CD4-positive, alpha-beta T cell treated with Interleukin-21 for 1 hour (primary cell): ENCODE measurements at regions not wholly inside any gene's neighbourhood (a gene's known extent, or its start where the extent isn't known, plus 50 kb on each side); places are given as distances from the start of the nearest gene placed in this dataset.

Experiments used
- DNase-seq: peaks from one replicate; pipeline ENCODE4 v3.0.0-alpha.2; 2020

GRCh38 chr16:85451641-85452363 is 161.3 kb upstream of the GSE1 start:
- no peak for DNase-seq

DNA sequence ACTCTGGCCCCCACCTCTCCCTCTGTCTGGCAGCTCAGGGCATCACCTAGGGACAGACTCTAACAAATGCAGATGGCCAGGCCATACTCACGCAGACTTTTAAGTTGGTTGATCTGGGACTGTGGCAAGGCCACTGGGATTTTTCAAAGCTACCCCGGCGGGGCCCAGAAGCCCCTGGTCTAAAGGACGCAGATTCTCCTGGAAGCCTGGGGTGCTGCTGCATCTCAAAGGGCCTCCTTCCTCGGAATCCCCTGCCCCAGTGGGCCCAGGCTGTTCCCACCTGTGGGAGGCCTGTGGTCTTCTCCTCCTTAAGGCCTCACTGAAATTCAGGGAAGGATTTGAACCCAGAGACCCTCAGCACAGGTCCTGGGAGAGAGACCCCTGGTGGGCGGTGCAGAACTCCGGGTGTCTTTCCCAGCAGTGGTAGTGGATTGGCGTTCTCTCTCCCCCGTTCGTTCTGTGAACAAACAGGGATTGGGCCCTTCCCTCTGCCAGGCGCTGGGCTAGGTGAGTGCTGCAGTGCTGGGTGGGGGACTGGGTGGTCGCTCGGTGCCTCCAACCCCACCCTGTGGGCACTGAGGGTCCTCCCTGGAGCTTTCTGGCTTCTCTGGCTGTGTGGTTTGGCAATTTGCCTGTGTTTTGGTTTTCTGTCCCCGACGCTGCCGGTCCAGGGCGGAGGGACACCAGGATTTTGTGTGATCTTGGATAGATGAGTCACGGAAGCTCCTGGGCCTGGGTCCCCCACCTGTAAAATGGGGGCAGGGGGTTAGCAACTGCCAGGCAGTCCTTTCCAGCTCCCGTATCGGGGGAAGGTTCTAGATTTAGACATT is 160.5 kb upstream of the GSE1 start:
- no peak for DNase-seq

GRCh38 chr16:85453194-85453678 is 159.9 kb upstream of the GSE1 start:
- no peak for DNase-seq

DNA sequence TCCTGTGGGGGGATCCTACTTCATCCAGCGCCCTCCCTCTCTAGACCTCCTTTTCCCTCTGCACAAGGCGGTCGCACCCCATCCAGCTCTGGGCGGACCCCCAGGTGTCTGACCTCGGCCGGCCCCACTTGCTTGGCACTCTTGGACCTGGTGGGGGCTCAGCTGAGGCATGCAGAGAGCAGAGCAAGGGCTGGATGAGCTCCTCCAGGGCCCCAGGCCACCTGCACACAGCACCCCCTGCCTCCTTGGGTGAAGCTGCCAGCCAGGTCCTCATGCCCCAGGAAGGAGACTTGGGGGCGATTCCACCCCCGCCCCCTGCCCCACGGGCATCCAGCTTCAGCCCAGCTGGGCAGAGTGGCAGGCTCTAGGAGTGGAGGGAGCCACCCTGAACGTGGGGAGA is 159.4 kb upstream of the GSE1 start:
- no peak for DNase-seq

- DNase-seq: no peak
Observed at GRCh38 chr16:85454171-85454872, 158.8 kb upstream of the GSE1 start.

DNA sequence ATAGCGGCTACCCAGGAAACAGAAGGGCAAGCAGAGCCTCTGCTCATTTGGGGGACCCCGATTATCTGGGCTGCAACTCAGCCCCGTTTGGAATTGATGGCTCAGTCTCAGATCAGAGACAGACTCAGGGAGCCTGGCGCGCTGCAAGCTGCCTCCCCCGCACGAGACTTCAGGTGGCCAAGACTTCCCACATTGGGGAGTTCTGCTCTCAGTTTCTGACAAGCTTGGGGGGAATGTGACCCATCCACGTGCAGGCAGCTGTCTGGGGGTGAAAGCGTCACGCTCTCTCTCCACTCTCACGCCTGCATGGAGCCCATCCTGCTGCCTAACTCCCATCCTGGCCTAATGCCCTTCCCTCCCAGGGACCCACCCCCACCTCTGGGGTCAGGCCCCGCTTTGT is 157.6 kb upstream of the GSE1 start:
- DNase-seq: no peak

- DNase-seq: no peak
Observed at GRCh38 chr16:85457366-85457765, 155.8 kb upstream of the GSE1 start.

DNA sequence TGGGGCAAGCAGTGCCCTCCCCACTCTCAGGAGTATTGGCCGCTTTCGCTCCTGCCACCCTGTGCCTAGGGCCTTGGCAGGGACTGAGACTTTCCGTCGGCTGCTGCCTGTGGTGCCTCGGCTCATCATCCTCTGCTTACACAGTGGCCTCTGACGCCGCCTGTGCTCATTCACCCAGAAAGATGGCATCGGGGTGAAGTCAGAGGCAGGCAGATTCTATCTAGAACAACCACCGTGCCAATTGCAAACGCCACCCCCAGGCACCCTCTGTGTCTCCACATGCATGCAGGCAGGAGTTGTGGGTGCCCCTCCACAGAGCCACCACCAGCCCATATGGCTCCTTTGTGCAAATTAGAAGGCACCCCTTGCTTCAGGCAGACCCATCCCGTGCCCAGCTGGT is 154.2 kb upstream of the GSE1 start:
- no peak for DNase-seq

GRCh38 chr16:85459529-85460251 is 153.4 kb upstream of the GSE1 start:
- no peak for DNase-seq

GRCh38 chr16:85460252-85461021 is 152.7 kb upstream of the GSE1 start:
- DNase-seq: no peak

DNA sequence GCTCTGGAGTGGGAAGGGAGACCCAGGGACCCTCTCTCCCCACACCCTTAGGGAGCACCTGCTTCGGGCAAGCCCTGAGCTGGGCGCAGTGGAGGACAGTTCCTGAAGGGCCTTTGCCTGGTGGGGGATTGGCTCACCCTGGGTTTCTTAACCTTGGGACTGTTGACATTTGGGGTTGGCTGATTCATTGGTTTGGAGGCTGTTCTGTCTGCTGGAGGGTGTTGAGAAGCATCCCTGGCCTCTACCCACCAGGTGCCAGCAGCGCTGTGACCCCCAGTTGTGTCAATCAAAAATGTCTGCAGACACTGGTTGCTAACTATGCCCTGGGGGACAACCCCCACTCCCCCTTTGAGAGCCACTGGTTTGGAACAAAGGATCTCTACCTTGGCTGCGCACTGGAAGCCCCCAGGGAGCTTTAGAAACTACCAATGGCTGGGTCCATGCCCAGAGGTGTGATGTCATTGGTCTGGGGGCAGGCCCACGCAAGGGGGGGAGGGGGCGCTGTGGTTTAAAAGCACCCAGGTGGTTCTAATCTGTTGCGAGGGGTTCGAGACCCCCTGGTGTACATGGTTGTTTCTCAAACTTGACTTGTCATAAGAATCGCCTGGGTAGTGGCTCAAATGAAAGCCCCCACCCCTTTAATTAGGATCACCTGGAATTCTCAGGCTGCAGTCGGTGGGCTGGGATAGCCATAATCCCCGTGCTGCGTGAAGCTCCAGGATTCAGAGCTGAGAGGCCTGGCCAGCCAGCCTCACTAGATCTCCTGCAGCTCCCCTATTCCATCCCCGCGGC is 151.9 kb upstream of the GSE1 start:
- no peak for DNase-seq

GRCh38 chr16:85461814-85462713 is 151.1 kb upstream of the GSE1 start:
- DNase-seq: no peak

DNA sequence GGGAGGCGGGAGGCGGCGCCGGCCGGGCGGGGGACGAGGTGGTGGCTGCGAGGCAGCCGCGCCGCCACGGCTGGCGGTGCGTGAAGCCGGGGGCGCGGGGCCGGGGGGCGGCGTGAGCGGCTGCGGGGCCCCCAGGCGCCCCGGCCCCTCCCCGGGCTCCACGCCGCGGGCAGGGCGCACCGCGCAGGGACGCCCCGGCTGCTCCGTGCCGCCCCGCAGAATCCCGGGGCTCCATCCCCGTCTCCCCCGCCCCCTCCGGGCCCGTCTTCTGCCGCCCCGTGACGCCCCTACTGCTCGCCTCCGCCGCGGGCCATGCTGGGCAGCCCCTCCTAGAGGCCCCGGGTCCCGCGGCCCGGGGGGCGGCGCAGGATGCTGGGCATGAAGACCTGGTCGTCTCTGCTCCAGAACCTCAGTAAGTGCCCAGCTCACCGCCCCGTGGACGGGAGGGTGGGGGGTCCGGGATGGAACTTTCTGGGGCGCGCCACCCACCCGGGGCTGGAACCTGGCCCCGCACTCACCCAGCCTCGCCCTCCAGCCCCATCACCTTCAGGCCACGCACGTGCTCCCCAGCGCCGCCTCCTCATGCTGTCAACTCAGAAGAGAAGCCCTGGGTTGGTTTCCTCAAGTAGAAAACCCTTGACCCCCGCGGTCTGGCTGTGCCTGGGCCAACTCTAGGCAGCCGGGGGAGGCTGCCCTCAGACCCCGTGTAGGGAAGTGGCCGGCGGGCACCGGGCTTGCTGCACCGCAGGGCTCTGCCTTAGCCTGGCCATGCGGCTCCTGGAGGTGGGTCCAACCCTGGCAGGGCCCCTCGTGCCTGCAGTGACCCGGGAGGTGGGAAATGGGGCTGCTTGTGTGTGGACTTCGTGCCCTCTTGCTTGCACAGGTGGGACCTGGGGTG is 150.2 kb upstream of the GSE1 start:
- DNase-seq: no peak

DNA sequence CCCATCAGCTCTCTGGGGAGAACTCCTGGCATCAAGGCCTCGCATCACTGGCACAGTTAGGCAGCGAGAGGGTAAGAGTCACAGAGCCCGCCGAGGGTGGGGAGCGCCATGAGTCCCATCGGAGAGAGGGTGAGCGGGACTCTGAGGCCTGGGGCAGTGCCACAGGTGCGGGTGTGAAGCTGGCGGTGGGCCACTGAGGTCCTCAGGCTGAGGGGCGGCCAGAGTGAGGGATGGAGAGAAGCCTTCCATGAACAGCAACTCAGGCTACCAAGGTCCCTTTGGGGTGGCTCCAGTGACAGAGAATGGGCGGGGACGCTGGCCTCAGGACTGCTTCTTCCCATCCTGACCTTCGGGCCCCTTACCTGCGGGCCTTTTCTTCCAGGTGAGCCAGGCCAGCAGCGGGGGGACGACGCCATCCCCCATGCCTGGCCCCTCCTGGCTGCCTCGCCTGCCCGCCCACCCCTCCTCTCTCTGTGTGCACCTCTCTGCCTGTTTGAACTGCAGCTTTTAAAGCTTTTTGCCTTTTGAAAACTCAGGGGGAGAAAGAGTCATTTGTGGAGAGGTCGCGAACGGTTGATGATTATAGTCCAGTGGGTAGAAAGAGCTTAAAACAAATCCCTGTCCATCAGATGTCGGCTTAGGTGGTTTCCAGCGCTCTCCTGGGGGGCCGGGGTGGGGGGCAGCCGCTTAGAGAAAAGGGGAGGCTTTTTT is 149.3 kb upstream of the GSE1 start:
- no peak for DNase-seq

GRCh38 chr16:85464383-85465305 is 148.5 kb upstream of the GSE1 start:
- no peak for DNase-seq

- DNase-seq: no peak
Observed at GRCh38 chr16:85465328-85466303, 147.5 kb upstream of the GSE1 start.
